ENCODE measurements at regions not wholly inside any gene's neighbourhood (a gene's known extent, or its start where the extent isn't known, plus 50 kb on each side); places are given as distances from the start of the nearest gene placed in this dataset.

DNA sequence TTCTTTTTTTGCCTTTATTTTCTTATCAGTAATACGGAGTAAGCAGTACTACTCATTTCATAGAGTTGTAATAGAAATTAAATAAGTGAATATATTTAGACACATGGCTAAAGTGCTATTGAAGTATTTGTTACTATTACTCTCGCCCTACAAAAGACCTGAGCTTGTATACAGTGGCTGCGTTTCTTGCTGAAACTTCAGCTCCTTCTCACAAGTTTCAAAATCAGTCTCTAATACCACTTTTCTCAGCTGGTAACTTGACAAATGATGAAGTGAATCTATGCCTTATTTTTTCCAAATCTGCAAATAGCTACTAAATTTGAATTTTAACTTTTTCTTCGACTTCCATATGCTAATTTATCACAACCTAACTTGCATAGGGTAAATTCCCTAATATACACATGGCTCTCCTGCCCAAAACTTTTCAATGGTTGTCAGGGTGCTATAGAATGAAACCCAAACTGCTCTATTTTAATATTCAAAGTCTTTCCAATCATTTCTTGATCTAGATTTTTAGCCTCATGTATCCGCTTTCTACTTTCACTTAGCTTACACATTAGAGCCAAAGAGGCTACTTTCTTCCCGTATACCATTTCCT lies 347.8 kb upstream of the GULP1 start:
- DNase-seq = no peak

DNA sequence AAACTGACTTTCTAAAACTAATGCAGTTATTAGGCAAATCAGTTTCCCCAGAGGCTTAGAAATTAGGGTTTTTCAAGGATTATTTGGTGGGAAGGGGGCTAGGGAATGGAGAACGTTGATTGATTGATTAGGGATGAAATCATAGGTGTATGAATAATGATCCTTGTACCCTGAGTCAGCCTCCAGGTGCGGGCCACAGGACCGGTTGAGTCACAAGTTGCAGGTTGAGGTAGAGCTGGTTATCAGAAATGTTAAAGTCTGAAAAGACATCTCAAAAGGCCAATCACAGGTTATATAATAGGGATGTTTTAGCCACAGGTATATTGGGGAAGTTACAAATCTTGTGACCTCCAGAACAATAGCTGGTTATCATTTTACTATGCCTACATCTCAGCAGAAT lies 341.8 kb upstream of the GULP1 start:
- DNase-seq = no peak

DNA sequence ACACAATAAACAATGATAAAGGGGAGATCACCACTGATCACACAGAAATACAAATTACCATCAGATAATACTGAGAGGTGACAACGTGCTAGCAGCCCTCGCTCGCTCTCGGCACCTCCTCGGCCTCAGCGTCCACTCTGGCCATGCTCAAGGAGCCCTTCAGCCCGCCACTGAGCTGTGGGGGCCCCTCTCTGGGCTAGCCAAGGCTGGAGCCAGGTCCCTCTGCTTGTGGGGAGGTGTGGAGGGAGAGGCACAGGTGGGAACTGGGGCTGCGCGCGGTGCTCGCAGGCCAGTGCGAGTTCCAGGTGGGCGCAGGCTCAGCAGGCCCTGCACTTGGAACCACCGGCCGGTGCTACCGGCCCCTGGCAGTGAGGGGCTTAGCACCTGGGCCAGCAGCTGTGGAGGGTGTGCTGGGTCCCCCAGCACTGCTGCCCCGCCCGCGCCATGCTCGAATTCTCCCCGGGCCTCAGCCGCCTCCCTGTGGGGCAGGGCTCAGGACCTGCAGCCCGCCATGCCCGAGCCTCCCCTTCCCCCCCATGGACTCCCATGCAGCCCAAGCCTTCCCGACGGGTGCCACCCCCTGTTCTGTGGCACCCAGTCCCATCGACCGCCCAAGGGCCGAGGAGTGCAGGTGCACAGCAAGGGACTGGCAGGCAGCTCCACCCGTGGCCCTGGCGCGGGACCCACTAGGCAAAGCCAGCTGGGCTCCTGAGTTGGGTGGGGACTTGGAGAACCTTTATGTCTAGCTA lies 340.0 kb upstream of the GULP1 start:
- DNase-seq = no peak

DNA sequence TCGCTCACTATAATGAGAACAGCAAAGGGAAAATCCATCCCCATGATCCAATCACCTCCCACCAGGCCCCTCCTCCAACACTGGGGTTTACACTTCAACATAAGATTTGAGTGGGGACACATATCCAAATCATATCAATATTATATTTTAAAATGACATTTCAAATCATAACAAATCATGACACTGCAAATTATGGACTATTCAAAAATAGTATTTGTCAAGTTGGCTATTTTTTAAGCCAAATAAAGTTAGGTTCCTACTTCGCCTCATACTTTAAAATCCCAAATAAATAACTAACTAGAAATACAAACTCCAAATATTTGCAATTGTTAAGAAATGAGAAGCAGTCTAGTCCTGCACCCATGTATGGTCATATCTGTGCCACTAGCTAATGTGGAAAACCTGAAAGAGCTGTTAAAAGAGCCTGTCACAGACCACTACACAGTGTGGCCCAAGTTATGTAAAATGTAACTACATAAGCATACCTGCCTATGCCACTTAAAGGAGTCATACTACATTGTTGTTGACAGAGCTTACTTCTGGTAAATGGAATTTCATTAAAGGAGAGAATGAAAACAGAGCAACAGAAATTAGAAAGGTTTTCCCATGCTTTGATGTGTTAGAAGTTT lies 334.7 kb upstream of the GULP1 start:
- DNase-seq = no peak

DNA sequence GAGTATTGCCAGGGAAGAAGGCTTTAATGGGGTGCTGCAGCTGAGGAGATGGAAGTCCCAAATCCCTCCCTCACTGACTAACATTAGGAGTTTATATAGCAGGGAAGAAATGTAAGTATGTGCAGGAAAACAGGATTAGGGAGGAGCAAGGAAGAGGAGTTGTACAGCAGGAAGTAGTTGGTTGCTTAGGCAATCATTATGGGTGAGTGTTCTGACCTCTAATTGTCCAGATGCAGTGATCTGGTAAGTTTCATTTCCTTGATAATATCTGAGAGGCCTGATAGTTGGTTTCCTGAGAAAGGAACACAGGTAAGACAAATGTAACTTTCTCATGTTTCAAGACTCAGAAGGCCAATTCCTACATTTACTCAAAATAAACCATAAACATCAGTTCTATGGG lies 331.9 kb upstream of the GULP1 start:
- no peak for DNase-seq

DNA sequence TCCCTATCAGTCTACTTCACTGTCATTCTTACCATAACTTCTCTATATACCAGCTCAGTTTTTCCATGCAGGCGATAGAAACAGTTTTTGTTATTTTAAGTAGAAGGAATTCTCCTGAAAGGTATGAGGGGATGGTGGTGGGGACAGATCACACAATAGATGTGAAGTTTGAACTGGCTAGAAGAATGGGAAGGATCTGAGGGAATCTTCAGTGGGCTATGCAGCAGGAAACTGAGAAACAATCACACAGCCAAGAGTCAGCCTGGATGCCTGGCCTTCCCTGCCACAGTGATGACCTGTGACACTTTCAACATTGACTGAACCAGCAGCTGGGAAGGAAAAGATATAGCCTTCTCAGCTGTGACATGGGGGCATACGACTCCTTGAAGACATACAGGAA lies 329.1 kb upstream of the GULP1 start:
- no peak for DNase-seq

DNA sequence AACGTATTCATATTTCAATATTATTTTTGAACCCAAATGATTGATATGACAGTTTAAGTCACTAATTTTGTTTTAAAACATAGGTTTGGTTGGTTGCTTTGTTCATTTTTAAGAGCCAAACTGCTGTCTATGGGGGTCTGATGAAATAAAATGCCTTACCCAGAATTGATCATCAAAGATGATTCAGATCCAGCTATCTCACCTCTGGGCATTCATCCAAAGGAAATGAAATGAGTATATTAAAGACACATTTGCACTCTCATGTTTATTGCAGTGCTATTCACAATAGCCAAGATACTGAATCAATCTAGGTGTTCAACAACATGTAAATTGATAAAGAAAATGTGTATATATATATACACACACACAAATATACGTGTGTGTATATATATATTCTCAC lies 326.9 kb upstream of the GULP1 start:
- DNase-seq = no peak

DNA sequence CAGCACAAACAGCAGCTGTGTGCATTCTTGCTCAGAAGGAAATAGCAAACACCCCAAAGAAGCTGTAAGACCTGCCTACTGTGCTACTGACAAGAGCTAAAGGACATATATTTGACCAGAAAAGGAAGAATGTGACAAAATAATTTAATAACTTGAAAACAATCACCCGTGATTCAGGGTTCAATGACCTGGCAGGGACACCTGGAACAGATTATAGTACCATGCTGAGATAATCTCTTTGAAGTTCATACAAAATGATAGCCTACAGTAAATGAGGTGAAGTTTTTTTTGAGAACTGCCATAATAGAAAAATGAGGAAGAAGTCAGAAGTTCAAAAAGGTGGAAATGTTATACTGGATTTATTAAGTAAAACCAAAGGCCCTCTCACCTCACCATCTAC lies 324.8 kb upstream of the GULP1 start:
- no peak for DNase-seq

DNA sequence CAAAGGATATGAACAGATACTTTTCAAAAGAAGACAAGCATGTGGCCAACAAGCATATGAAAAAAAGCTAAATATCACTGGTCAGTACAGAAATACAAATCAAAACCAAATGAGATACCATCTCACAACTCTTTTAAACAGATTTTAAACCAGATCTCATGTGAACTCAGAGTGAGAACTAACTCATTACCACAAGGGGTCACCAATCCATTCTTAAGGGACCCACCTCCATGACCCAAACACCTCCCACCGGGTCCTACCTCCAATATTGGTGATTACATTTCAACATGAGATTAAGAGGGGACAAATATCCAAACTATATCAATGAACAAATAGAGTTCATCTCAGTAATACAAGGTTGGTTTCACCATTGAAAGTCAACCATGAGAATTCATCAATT lies 319.8 kb upstream of the GULP1 start:
- DNase-seq = no peak

DNA sequence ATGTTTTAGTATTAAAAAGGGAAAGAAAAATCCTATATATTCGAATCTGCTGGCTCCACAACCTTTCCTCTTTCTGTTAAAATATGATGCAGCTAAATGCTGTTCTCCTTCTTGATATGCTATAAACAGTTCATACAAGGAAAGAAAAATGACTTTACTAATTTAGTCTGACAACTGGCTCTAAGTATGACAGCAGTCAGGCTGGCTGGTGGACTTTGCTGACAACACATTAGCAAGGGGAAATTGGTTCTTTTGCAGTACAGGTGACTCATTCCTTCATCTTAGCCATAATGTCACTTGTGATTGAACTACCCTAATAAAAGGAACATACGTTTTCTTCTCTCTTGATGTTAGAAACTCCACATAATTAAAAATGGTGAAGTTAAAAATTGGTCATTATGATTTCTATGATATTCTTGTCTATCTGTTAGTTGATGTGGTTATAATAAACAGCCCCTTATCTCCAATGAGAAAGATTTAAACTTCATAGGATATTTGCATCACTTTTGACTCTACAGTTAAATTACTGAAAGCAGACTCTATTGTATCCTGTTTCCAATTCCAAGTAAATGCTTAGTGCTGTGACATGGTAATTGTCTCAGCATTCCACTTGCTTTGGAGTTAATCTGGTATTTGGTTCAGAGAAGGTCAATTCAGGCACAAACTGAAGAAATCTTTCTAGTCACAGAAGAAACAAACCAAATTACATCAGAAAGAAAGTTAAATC lies 315.3 kb upstream of the GULP1 start:
- DNase-seq = no peak

DNA sequence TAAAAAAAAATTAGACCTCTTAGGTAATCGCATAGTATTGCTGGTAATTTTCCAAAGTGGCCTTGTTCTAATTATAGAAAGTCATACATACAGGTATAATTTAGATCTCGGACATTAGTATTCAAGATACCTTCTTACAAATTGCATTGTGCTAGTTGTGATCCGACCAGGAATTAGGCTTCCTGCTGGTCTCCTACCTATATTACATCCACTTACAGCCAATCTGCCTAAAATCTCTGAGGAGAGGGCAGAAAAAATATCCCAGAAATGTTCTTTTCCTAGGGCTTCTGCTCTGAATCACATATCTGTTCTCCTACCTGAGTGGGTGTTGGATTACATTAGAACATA lies 314.7 kb upstream of the GULP1 start:
- DNase-seq = no peak

DNA sequence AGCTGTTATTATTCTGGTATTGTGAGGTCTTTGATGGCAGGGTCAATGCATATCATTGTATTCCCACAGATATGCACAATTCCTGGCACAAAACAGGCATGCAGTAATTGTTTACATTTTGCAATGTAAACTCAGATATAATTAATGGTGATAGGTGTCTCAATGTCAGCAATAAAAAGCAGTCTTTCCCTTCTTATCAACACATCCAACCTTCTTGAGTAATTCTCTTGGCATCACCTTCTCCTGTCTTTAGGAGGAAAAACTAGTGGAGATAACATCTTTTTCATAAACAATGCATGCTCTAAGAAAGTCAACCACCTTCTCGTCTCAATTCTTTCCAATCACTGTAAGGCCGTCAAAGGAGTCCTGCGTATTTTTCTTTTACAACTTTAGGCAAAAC lies 313.3 kb upstream of the GULP1 start:
- no peak for DNase-seq

DNA sequence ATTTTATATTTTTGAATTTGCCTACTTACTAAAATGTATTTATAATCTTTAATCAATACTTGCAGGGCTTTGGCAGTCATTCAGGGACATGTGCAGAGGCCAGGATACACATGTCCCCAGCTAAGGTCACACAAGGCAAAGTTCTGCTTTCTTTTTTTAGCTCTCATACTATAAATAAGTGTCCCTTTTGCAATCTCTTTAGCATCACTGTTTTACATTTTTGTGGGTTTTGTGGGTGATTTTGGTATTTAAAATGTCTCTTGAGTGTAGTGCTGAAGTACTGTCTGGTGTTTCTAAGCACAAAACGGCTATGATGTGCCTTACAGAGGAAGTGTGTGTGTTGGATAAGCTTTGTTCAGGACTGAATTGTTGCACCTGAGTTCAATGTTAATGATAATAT lies 309.0 kb upstream of the GULP1 start:
- no peak for DNase-seq

DNA sequence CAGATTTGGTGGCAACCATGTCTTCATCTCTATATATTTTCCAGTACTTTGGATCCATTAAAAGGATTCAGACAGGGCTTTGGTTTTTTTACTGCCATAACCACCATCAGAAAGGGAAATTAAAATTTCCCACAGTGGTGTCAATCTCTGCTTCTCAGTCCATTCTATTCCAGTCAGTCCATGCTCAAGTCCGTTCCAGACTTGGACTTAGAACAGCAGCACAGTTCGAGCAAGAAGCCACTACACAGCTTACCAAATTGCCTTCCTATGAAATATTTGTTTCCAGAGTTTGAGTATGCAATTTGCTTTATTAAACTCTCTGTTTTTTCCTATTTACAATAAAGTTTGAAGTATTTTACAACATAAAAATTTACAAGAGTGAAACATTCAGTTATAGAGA lies 306.5 kb upstream of the GULP1 start:
- DNase-seq = no peak

DNA sequence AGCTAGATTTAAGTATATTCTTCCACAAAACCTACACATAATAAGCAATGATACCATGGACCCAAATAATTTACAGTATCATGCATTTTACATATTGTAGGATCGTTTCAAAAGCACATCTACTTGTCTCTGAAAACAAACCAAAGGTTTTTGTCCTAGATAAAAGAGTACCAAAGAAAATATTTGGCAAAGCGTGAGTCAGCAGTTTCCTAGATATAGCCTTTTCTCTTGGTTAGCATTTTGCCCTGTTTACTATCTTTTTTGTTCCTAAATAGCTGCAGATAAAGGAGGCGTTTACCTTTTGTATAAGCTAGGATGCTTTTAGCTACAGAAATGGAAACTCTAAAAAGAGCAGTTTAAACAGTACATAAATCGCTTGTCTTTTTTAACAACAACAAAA lies 305.8 kb upstream of the GULP1 start:
- no peak for DNase-seq

DNA sequence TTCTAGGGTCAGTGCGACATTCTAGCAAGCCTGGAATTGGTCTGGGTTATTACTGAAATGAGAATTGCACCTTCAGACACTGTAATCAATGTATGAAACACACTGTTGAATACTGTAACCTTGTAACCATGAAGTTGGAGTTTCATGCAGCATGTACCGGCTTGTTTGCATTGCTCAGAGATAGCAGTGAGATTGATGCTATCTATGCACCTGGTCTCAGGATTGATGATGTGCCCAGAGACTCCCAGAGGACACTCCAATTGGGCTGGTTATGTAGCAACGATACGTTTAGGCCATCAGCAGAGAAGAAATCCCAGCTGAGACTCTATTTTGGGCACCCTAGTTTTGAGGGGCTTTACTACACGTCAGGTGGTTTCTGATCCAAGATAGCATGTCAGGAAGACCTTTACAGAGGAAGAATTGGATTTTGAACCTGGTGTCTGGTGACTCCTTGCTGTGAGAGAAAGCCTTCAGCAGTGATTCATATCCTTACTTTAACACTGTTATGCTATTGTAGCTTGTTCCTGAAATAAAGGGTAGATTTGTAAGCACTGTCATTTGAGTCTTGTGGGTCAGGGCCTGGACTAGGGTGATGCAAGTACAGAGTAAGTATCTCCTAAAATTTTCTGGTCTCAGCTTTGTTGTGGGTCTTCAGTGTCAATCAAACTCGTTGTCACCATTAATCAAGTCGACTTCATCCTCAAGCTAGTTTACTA lies 305.1 kb upstream of the GULP1 start:
- no peak for DNase-seq

DNA sequence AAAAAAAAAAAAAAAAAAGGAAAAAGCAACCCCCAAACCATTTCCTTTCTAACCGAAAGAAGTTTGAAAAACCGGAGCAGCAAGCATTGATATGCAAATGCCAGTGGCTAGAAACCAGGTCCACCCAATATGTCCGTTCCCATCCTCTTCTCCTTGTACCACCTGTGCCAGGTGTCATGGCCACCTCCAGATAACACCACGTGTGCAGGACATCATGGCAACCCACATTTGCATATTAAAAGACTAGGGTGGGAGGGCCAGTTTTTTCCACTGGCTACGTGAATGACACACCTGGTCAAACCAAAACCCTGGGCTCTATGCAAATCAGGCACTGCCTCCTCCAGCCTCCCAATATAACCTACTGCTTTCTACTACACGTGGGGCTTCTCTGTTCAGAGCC lies 303.3 kb upstream of the GULP1 start:
- no peak for DNase-seq

DNA sequence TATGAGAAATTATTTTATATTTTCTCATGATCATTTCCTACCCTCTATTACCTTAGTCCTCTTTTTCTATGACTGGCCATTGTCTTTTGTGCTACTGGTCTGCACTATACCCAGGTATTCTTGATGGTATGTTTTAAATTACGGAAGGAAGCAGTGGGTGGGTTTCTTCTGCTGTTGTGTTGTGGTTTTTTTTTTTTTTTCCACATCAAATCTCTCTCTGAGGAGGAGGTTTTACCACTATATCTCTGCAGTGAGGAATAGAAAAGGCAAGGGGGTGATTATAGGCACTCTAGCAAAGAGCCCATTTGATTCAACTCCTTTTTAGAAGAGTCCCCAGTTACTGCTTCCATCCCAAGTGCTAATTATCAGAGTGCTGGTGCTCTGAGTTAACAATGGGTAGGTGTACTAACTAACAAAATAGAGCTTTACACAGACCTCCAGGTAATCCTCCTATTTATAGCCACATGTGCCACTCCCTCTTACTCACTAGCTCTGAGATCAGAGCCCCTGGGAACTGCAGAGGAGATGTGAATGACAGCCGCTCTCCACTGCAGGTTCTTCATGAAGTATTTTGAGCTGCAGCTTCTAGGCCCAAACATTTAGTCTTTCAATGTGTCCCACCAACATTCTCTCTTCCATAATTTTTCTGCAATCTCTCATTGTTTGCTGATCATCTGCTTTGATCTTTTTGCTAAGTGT lies 301.6 kb upstream of the GULP1 start:
- no peak for DNase-seq

DNA sequence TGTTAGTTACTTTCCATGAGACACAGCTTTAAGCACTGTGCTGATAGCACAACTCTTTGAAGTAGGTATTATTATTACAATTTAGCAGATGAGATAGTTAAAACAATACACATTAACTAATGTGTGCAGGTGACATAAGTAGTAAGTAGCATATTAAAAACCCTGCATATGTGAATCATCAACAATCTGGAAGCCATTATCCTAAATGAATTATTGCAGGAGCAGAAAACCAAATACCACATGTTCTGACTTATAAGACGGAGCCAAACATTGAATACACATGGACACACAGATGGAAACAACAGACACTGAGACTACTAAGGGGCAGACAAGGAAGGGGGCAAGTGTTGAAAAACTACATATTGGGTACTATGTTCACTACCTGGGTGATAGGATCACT lies 300.3 kb upstream of the GULP1 start:
- no peak for DNase-seq

DNA sequence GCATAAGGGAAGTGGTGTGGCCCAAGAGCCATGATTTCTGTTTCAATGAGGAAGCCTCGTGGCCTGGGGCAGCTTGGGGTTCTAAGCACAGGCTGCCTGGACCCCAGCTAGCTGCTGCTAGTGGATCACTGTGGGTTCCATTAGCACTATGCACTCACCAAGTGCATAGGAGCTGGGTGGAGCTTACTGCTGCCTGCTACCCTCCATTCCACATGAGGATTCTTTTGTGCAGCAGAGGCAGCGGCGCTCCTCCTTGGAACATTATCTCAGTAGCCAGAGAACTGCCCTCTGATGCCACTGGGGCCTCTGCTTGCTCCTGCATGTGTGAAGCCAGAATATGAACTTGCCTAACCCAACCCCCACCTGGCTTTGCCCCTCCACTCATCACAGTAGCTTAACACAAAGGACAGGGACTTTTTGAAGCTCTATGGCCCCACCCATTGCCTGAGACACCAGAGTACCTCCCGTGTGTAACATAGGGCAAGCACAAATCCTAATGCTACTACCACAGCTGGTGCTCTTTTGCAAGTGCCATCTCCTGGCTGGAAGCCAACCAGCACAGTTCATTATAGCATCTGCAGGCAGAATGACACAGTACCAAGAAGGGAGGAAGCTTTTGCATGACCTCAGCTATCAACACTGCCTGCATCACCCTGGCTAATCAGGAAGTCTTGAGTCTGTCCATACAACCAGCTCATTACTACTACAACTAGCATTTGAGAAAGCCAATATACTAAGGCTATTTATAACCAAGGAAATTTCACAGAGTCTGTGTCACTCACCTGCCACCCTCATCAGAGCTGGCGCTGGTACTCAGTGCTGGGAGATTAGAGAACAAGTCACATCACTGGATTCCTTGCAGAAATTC lies 297.0 kb upstream of the GULP1 start:
- DNase-seq = peak; percentile 31

DNA sequence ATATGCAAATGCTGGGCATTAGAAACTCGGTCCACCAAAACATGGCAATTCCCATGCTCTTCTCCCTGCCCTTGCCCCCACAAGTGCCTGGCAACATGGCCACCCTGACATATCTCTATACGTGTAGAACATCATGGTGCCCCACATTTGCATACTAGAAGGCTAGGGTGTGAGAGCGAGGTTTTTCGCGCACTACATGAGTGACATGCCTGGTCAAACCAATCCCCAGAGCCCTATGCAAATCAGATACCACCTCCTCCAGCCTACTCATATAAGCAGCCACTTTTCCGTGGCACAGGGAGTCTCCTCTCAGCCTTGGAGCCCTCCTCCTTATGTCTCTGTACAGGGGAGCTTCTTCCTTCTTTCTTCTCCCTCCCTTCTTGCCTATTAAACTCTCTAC lies 296.1 kb upstream of the GULP1 start:
- DNase-seq = no peak

DNA sequence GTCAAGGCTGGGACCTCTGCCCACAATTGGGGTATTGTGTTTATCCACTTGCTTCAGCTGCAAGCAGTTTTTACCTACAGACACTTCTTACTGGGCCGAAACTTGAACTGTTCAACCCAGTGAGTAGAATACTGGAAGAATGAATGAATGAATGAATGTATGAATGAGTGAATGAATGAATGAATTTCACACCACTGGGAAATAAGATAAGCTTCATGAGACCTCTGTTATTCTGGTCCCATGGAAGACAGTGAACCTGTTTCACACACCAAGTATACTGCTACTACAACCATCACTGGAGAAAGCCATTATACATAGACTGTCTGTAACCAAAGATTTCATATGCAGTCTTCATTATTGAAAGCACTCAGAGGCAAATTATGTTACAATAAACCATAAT lies 295.0 kb upstream of the GULP1 start:
- DNase-seq = no peak
